GM12878 (cell line): ENCODE measurements at regions not wholly inside any gene's neighbourhood (a gene's known extent, or its start where the extent isn't known, plus 50 kb on each side); places are given as distances from the start of the nearest gene placed in this dataset.

Experiments
- ATAC-seq: fragments of 200-7000 bp; cut with Tn5 transposase; 3 replicates; pipeline ENCODE4 v1.9.1; 2020; ENCODE audit warnings: mild to moderate bottlenecking, moderate library complexity
- BruUV-seq: library from RNA; stranded (reverse); fragments of 400-500 nt; replicated peaks from 2 replicates; lab custom pipeline; 2021; lab: Mats Ljungman, UMichigan
- CTCF ChIA-PET: fragments of 300-600 bp; sonication (Branson Sonifier 250); formaldehyde crosslinking; extraction: SDS; loops from one replicate; lab custom pipeline; 2021; ENCODE audit warnings: inconsistent platforms; lab: Yijun Ruan, JAX
- POLR2A ChIA-PET: fragments of 350-600 bp; formaldehyde crosslinking; extraction: SDS; loops from one replicate; lab custom pipeline; 2021; ENCODE audit warnings: inconsistent platforms; lab: Charles Lee
- RAD21 ChIA-PET: fragments of 300-600 bp; sonication (Branson Sonifier 250); formaldehyde crosslinking; loops from one replicate; lab custom pipeline; 2023; ENCODE audit warnings: antibody characterized with exemption; ENCODE audit not compliant: unreplicated experiment; lab: Charles Lee
- SMC1A ChIA-PET: fragments of 300-600 bp; sonication (Branson Sonifier 250); formaldehyde crosslinking; loops from one replicate; lab custom pipeline; 2023; ENCODE audit not compliant: unreplicated experiment, uncharacterized antibody; lab: Charles Lee
- DNase-seq: peaks from one replicate; pipeline ENCODE4 v3.0.0-alpha.2; 2011; ENCODE audit warnings: low read depth, low spot score
- FAIRE-seq: peaks from 3 replicates; lab custom pipeline; 2011; peaks lifted over from hg19 to GRCh38; lab: Jason Lieb, UNC
- H2AFZ ChIP-seq: 2 replicates; pipeline ENCODE4 v1.6.0; 2011; ENCODE audit warnings: low read depth, low read length, control low read depth; ENCODE audit not compliant: control insufficient read depth
- H3K27ac ChIP-seq: 2 replicates; pipeline ENCODE4 v1.5.1; 2011; ENCODE audit warnings: control low read depth; ENCODE audit not compliant: control insufficient read depth, insufficient read depth
- H3K27me3 ChIP-seq, 2 experiments: replicated peaks in 1 of 2; 2 replicates each; pipeline versions ENCODE4 v1.6.0 to v1.6.1; 2011; ENCODE audit warnings: low read length in 1 of 2; ENCODE audit not compliant: control insufficient read depth in 2 of 2, insufficient read depth in 2 of 2
- H3K36me3 ChIP-seq, 2 experiments: 2 replicates each; pipeline ENCODE4 v1.5.1; 2011; ENCODE audit warnings: low read length in 1 of 2; ENCODE audit not compliant: control insufficient read depth in 2 of 2, insufficient read depth in 2 of 2
- H3K4me1 ChIP-seq: 2 replicates; pipeline ENCODE4 v1.6.1; 2011; ENCODE audit warnings: mild to moderate bottlenecking, low read length, moderate library complexity, mixed read lengths; ENCODE audit not compliant: control insufficient read depth, insufficient read depth
- H3K4me2 ChIP-seq: 2 replicates; pipeline ENCODE4 v1.6.0; 2011; ENCODE audit warnings: control low read depth; ENCODE audit not compliant: control insufficient read depth, insufficient read depth
- H3K4me3 ChIP-seq: fragments of 200-600 bp; sonication (generic); 2 replicates; pipeline ENCODE4 v1.5.1; 2016
- H3K79me2 ChIP-seq: 2 replicates; pipeline ENCODE4 v1.6.0; 2011; ENCODE audit warnings: low read length; ENCODE audit not compliant: control insufficient read depth, insufficient read depth
- H3K9ac ChIP-seq: 2 replicates; pipeline ENCODE4 v1.8.0; 2011; ENCODE audit warnings: low read length, control low read depth, mixed read lengths; ENCODE audit not compliant: control insufficient read depth, insufficient read depth
- H3K9me3 ChIP-seq: replicated peaks from 3 replicates; pipeline ENCODE4 v1.5.1; 2011; ENCODE audit warnings: mild to moderate bottlenecking, low read length; ENCODE audit not compliant: control insufficient read depth, insufficient read depth
- H4K20me1 ChIP-seq: 2 replicates; pipeline ENCODE4 v1.6.0; 2011; ENCODE audit not compliant: control insufficient read depth, insufficient read depth
- CBFB ChIP-seq: IDR thresholded peaks from 2 replicates; pipeline ENCODE4 v1.6.1; 2016; ENCODE audit warnings: antibody characterized with exemption, low read depth
- CHD2 ChIP-seq: IDR thresholded peaks from 2 replicates; pipeline ENCODE4 v1.6.1; 2011; ENCODE audit warnings: low read depth, low read length, improper control_type of control experiment, borderline replicate concordance
- SMARCA5 ChIP-seq: fragments of 450-650 bp; IDR thresholded peaks from 2 replicates; pipeline ENCODE4 v1.6.1; 2017; ENCODE audit warnings: mild to moderate bottlenecking
- SP1 ChIP-seq: IDR thresholded peaks from one replicate; pipeline ENCODE4 v1.6.1; 2011; ENCODE audit warnings: low read depth, low read length
- YBX1 ChIP-seq: fragments of 450-650 bp; IDR thresholded peaks from 2 replicates; pipeline ENCODE4 v1.6.1; 2016; ENCODE audit warnings: antibody characterized with exemption
- ZNF622 ChIP-seq: fragments of 450-650 bp; IDR thresholded peaks from 2 replicates; pipeline ENCODE4 v1.6.1; 2017; ENCODE audit warnings: mild to moderate bottlenecking, inconsistent platforms
- WGBS: methylation state at CpG from one replicate; pipeline ENCODE4 v1.1.6; 2016; ENCODE audit warnings: low lambda C conversion rate; ENCODE audit not compliant: insufficient replicate concordance, insufficient coverage; ENCODE audit errors: missing lambda C conversion rate; 5-methylcytosine and 5-hydroxymethylcytosine counted together
- in situ Hi-C: fragments of 300-500 bp; cut with MboI; formaldehyde crosslinking; loops from 9 replicates; pipeline ENCODE4 v1.14.3; 2018; ENCODE audit warnings: mixed read lengths
- intact Hi-C: fragments of 100-400 bp; cut with micrococcal nuclease; formaldehyde crosslinking; loops from one replicate; pipeline ENCODE4 v1.14.2; 2022; ENCODE audit not compliant: unreplicated experiment
- TF ChIP-seq, protein P1 (sequence below): IDR thresholded peaks from 2 replicates; pipeline ENCODE4 v1.6.1; 2012; ENCODE audit warnings: improper control_type of control experiment, low read depth, low read length; ENCODE audit not compliant: insufficient replicate concordance

DNA sequence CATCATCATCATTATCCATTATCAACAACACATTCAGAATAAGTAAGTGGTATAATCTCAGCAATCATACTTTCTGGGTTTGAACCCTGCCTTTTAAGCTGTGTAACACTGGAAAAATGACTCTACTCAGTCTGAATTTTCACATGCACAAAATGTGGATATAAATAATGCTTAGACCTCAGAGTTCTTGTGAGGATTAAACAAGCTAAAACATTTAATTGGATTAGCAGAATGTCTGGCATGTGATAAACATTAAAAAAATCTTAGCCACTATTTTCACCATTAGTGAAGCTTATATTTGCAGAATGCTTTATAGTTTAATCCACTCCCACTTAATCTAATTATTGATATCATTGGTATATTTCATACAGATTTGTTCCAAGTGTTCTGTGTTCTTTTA, 412.3 kb downstream of the RFC3 start (continued):
- TF ChIP-seq, protein P1, sequence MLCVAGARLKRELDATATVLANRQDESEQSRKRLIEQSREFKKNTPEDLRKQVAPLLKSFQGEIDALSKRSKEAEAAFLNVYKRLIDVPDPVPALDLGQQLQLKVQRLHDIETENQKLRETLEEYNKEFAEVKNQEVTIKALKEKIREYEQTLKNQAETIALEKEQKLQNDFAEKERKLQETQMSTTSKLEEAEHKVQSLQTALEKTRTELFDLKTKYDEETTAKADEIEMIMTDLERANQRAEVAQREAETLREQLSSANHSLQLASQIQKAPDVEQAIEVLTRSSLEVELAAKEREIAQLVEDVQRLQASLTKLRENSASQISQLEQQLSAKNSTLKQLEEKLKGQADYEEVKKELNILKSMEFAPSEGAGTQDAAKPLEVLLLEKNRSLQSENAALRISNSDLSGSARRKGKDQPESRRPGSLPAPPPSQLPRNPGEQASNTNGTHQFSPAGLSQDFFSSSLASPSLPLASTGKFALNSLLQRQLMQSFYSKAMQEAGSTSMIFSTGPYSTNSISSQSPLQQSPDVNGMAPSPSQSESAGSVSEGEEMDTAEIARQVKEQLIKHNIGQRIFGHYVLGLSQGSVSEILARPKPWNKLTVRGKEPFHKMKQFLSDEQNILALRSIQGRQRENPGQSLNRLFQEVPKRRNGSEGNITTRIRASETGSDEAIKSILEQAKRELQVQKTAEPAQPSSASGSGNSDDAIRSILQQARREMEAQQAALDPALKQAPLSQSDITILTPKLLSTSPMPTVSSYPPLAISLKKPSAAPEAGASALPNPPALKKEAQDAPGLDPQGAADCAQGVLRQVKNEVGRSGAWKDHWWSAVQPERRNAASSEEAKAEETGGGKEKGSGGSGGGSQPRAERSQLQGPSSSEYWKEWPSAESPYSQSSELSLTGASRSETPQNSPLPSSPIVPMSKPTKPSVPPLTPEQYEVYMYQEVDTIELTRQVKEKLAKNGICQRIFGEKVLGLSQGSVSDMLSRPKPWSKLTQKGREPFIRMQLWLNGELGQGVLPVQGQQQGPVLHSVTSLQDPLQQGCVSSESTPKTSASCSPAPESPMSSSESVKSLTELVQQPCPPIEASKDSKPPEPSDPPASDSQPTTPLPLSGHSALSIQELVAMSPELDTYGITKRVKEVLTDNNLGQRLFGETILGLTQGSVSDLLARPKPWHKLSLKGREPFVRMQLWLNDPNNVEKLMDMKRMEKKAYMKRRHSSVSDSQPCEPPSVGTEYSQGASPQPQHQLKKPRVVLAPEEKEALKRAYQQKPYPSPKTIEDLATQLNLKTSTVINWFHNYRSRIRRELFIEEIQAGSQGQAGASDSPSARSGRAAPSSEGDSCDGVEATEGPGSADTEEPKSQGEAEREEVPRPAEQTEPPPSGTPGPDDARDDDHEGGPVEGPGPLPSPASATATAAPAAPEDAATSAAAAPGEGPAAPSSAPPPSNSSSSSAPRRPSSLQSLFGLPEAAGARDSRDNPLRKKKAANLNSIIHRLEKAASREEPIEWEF = no peak
- no peak for TF ChIP-seq ZNF622
- TF ChIP-seq SP1 = no peak
- no peak for TF ChIP-seq SMARCA5
- TF ChIP-seq YBX1 = no peak
- no peak for TF ChIP-seq CBFB

DNA sequence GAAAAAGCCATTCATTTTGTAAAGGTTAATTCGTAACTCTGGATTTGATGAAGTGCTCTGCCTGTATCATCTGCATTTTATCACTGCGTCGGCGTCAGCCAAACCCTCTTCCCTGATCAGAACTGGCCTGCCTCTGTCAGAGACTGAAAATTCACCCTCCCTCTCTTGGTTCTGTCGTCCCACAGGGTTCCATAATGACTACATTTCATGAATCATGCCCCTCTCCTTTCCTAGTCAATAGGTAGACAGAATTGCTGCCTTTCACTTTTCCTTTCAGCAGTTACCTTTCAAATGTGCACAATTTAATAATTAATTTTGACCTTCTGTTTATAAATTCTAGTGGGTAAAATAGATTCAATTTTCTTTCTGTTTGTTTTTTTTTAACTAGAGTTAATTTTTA, 423.4 kb downstream of the RFC3 start:
- no peaks in the 10 kb centered on the region for H3K79me2 ChIP-seq
- H3K4me1 ChIP-seq = no peaks in the 10 kb centered on the region
- no peak overlapping the region for H3K4me2 ChIP-seq
- no peak overlapping the region for H3K4me3 ChIP-seq
- CTCF ChIA-PET = no interaction called here
- no peak overlapping the region for H2AFZ ChIP-seq
- in situ Hi-C loops = no loop called here
- BruUV-seq = no TSS peak
- intact Hi-C loops = no loop called here
- ATAC-seq (no peak), DNase-seq (no peak), FAIRE-seq (no peak)
- WGBS = 48% methylated on average over 5 of the region's 5 CpGs
- H3K9me3 ChIP-seq = no peaks in the 10 kb centered on the region
- POLR2A ChIA-PET = no interaction called here
- no peak overlapping the region for H3K9ac ChIP-seq
- no peak overlapping the region for H3K27ac ChIP-seq
- no peaks in the 10 kb centered on the region for H3K36me3 ChIP-seq
- RAD21 ChIA-PET = no interaction called here
- no peak for TF ChIP-seq CHD2
- TF ChIP-seq, all 136 proteins: peak for 0
- no peaks in the 10 kb centered on the region for H4K20me1 ChIP-seq
- SMC1A ChIA-PET = no interaction called here
- no peaks in the 10 kb centered on the region for H3K27me3 ChIP-seq
